ENCODE measurements at regions not wholly inside any gene's neighbourhood (a gene's known extent, or its start where the extent isn't known, plus 50 kb on each side); places are given as distances from the start of the nearest gene placed in this dataset.
"Not testable (repeated sequence)": the region's sequence is repeated elsewhere in the genome, so short reads cannot be mapped to it uniquely, and the experiment has no call there.

GRCh38 chr3:189375532-189375931 lies 203.8 kb downstream of the TPRG1 start:
- DNase-seq (ENCODE audit: low read depth, low spot score): no peak
- Histone ChIP-seq H3K27me3 (ENCODE audit: control insufficient read depth, insufficient read depth, low read length) (no peaks in the 10 kb centered on the region), H3K4me3 (ENCODE audit: low read depth, low read length) (no peak overlapping the region), H3K9me3 (ENCODE audit: control insufficient read depth, insufficient read depth, low read length) (no peaks in the 10 kb centered on the region), H3K27ac (ENCODE audit: low read depth, low read length) (no peak overlapping the region)
- ChIA-PET CTCF (no interaction called here), POLR2A (no interaction called here)
- TF ChIP-seq CTCF (IDR thresholded peaks at IDR 0.05; ENCODE audit: low read depth, low read length): no peak

DNA sequence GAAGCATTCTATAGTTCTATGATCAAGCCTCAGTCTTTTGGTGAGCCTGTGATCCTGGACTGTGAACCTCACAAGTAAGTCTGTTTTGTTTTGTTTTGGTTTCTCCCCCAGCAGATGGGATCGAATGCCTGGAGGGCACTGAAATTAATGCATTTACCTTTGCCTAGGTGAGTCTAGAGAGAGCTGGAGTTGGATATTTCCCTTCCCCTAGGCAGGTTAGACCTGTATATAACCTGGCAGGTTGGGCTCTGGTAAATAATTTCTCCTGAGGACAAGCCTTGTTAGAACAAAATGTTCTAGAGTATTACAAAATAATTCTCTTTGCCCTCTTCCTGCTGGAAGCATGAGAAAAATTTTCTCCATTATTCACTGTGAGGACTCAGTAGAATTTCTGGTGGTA lies 211.9 kb downstream of the TPRG1 start:
- no peak for TF ChIP-seq CTCF (IDR thresholded peaks at IDR 0.05; ENCODE audit: low read depth, low read length)
- ChIA-PET POLR2A (no interaction called here), CTCF (no interaction called here)
- Histone ChIP-seq H3K4me3 (ENCODE audit: low read depth, low read length) (no peak overlapping the region), H3K27me3 (ENCODE audit: control insufficient read depth, insufficient read depth, low read length) (no peaks in the 10 kb centered on the region), H3K9me3 (ENCODE audit: control insufficient read depth, insufficient read depth, low read length) (no peaks in the 10 kb centered on the region), H3K27ac (ENCODE audit: low read depth, low read length) (no peak overlapping the region)
- no peak for DNase-seq (ENCODE audit: low read depth, low spot score)

- H3K4me3 ChIP-seq (ENCODE audit: low read depth, low read length); POLR2A ChIA-PET; H3K27me3 ChIP-seq (ENCODE audit: control insufficient read depth, insufficient read depth, low read length); DNase-seq (ENCODE audit: low read depth, low spot score); CTCF ChIA-PET; H3K27ac ChIP-seq (ENCODE audit: low read depth, low read length); H3K9me3 ChIP-seq (ENCODE audit: control insufficient read depth, insufficient read depth, low read length): not testable (repeated sequence)
These were observed 214.1 kb downstream of the TPRG1 start for GRCh38 chr3:189385880-189386279.

DNA sequence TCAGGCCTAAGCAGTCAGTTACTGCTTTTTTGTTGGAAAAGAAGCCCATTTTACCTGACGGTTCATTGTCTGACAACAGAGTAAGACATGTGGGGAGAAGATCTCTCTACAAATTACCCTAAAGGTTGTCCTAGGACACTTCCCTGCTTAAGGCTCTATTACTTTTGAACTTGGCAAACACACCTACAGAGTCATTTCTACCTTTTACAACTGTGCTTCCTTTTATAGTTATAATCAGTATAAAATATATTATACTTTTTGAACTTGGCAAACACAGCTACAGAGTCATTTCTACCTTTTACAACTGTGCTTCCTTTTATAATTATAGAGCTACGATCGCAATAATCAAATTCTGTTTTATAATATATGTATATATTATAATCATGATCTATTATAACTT lies 215.0 kb downstream of the TPRG1 start:
- ChIA-PET CTCF (no interaction called here), POLR2A (no interaction called here)
- H3K27me3 ChIP-seq (ENCODE audit: control insufficient read depth, insufficient read depth, low read length): no peaks in the 10 kb centered on the region
- no peak for TF ChIP-seq CTCF (IDR thresholded peaks at IDR 0.05; ENCODE audit: low read depth, low read length)
- H3K9me3 ChIP-seq (ENCODE audit: control insufficient read depth, insufficient read depth, low read length): no peaks in the 10 kb centered on the region
- DNase-seq (ENCODE audit: low read depth, low spot score): no peak
- no peak overlapping the region for H3K27ac ChIP-seq (ENCODE audit: low read depth, low read length)
- no peak overlapping the region for H3K4me3 ChIP-seq (ENCODE audit: low read depth, low read length)

- H3K4me3 ChIP-seq (ENCODE audit: low read depth, low read length): no peak overlapping the region
- TF ChIP-seq CTCF (IDR thresholded peaks at IDR 0.05; ENCODE audit: low read depth, low read length): no peak
- CTCF ChIA-PET: no interaction called here
- H3K27me3 ChIP-seq (ENCODE audit: control insufficient read depth, insufficient read depth, low read length): no peaks in the 10 kb centered on the region
- POLR2A ChIA-PET: no interaction called here
- no peaks in the 10 kb centered on the region for H3K9me3 ChIP-seq (ENCODE audit: control insufficient read depth, insufficient read depth, low read length)
- no peak for DNase-seq (ENCODE audit: low read depth, low spot score)
- no peak overlapping the region for H3K27ac ChIP-seq (ENCODE audit: low read depth, low read length)
These were observed 217.6 kb downstream of the TPRG1 start for GRCh38 chr3:189389346-189389745.

DNA sequence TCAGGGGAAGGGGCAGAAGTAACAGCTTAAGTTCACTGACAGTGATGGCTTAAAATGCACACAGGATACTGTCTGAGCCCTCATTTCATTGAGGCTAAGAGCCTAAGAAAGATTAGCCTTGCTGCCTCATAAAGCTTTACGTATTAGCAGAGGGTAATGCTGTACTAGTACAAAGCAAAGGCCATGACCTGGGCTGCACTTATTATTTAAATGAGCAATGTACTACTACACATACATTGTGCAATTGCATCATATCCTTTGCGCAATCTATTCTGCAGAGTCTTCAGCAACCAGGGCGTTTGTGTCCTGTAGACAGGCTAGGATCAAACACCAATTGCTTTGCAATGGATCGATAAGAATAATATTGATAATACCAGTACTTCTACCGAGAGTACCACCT lies 221.8 kb downstream of the TPRG1 start:
- no peak for DNase-seq (ENCODE audit: low read depth, low spot score)
- ChIA-PET CTCF (no interaction called here), POLR2A (no interaction called here)
- no peaks in the 10 kb centered on the region for H3K9me3 ChIP-seq (ENCODE audit: control insufficient read depth, insufficient read depth, low read length)
- H3K27me3 ChIP-seq (ENCODE audit: control insufficient read depth, insufficient read depth, low read length): no peaks in the 10 kb centered on the region
- no peak overlapping the region for H3K27ac ChIP-seq (ENCODE audit: low read depth, low read length)
- H3K4me3 ChIP-seq (ENCODE audit: low read depth, low read length): no peak overlapping the region
- no peak for TF ChIP-seq CTCF (IDR thresholded peaks at IDR 0.05; ENCODE audit: low read depth, low read length)

Data from AG04450 (cell line).